ENCODE measurements at regions not wholly inside any gene's neighbourhood (a gene's known extent, or its start where the extent isn't known, plus 50 kb on each side); places are given as distances from the start of the nearest gene placed in this dataset.
"Not testable (repeated sequence)": the region's sequence is repeated elsewhere in the genome, so short reads cannot be mapped to it uniquely, and the experiment has no call there.

- no peak for DNase-seq (ENCODE audit: extremely low spot score)
- no peak for TF ChIP-seq CTCF (IDR thresholded peaks at IDR 0.05; ENCODE audit: control extremely low read depth, extremely low read depth, low read depth, missing control alignments)
- ChIA-PET CTCF (interaction anchor here (0.7 to 1.2 kb wide), 2 partner anchors 11 to 15 kb away, joined by 3 read pairs; no protein-coding TSS in a partner anchor), POLR2A (no interaction called here)
Observed at GRCh38 chr15:79778378-79778990, 118.3 kb downstream of the MTHFS start.

- DNase-seq (ENCODE audit: extremely low spot score) = no peak
- ChIA-PET POLR2A (no interaction called here), CTCF (interaction anchor here (1.2 kb wide), 1 partner anchor 17 kb away, joined by 3 read pairs; no protein-coding TSS in a partner anchor)
- no peak for TF ChIP-seq CTCF (IDR thresholded peaks at IDR 0.05; ENCODE audit: control extremely low read depth, extremely low read depth, low read depth, missing control alignments)
Observed at GRCh38 chr15:79779746-79780145, 117.1 kb downstream of the MTHFS start.

GRCh38 chr15:79782307-79782706 is 114.5 kb downstream of the MTHFS start:
- CTCF ChIA-PET = not testable (repeated sequence)

More at GRCh38 chr15:79782307-79782706, 114.5 kb downstream of the MTHFS start:
- DNase-seq (ENCODE audit: extremely low spot score); POLR2A ChIA-PET: not testable (repeated sequence)
